Endothelial cell of umbilical vein (primary cell): ENCODE measurements at regions not wholly inside any gene's neighbourhood (a gene's known extent, or its start where the extent isn't known, plus 50 kb on each side); places are given as distances from the start of the nearest gene placed in this dataset.

Experiments
- BruUV-seq: library from RNA; stranded (reverse); fragments of 400-500 nt; replicated peaks from 2 replicates; lab custom pipeline; 2021; lab: Mats Ljungman, UMichigan
- CTCF ChIA-PET: fragments of 300-600, 350-600 bp; sonication (Branson Sonifier 250); formaldehyde crosslinking; loops from one replicate; lab custom pipeline; 2021; ENCODE audit warnings: antibody characterized with exemption, inconsistent platforms; lab: Charles Lee
- POLR2A ChIA-PET: fragments of 300-600, 350-600 bp; sonication (Branson Sonifier 250); formaldehyde crosslinking; loops from one replicate; lab custom pipeline; 2021; ENCODE audit warnings: antibody characterized with exemption, inconsistent platforms; lab: Charles Lee
- DNase-seq: peaks from one replicate; pipeline ENCODE4 v3.0.0-alpha.2; 2011; ENCODE audit warnings: low read depth, low spot score
- FAIRE-seq: peaks from 2 replicates; lab custom pipeline; 2011; peaks lifted over from hg19 to GRCh38; lab: Jason Lieb, UNC
- H2AFZ ChIP-seq: 2 replicates; pipeline ENCODE4 v1.6.0; 2012; ENCODE audit warnings: low read depth, low read length, control low read depth, inconsistent platforms
- H3K27ac ChIP-seq: 2 replicates; pipeline ENCODE4 v1.5.1; 2011; ENCODE audit warnings: low read depth, mild to moderate bottlenecking, control low read depth, low read length, moderate library complexity; ENCODE audit not compliant: insufficient read depth
- H3K27me3 ChIP-seq, 2 experiments: 2 replicates each; pipeline versions ENCODE4 v1.6.0 to v1.6.1; 2011; ENCODE audit warnings: low read length in 2 of 2, mixed read lengths in 1 of 2; ENCODE audit not compliant: control insufficient read depth in 2 of 2, insufficient read depth in 2 of 2
- H3K36me3 ChIP-seq, 2 experiments: 2 replicates in 1 of 2; 3 replicates in 1 of 2; pipeline ENCODE4 v1.5.1; 2011; ENCODE audit warnings: low read length in 2 of 2, mild to moderate bottlenecking in 1 of 2, moderate library complexity in 1 of 2; ENCODE audit not compliant: control insufficient read depth in 2 of 2, insufficient read depth in 2 of 2; ENCODE audit errors: extremely low read depth in 1 of 2
- H3K4me1 ChIP-seq: 3 replicates; pipeline ENCODE4 v1.5.1; 2011; ENCODE audit warnings: mild to moderate bottlenecking, low read length; ENCODE audit not compliant: control insufficient read depth, insufficient read depth; ENCODE audit errors: extremely low read depth
- H3K4me2 ChIP-seq: 2 replicates; pipeline ENCODE4 v1.6.1; 2011; ENCODE audit warnings: low read length, control low read depth, mixed read lengths; ENCODE audit not compliant: insufficient read depth
- H3K4me3 ChIP-seq, 3 experiments: fragments of 200-600 bp in 1 of 3; sonication (generic), shearing (Covaris generic) in 1 of 3; replicated peaks in 1 of 3; 2 replicates each; pipeline ENCODE4 v1.5.1; 2011 to 2016; ENCODE audit warnings: control low read depth in 3 of 3, low read length in 3 of 3, mild to moderate bottlenecking in 2 of 3, inconsistent platforms in 1 of 3, low read depth in 1 of 3, moderate library complexity in 1 of 3; ENCODE audit not compliant: insufficient read depth in 1 of 3
- H3K79me2 ChIP-seq: 2 replicates; pipeline ENCODE4 v1.6.0; 2012; ENCODE audit warnings: low read length, inconsistent platforms; ENCODE audit not compliant: control insufficient read depth, insufficient read depth
- H3K9ac ChIP-seq: replicated peaks from 2 replicates; pipeline ENCODE3; 2011; ENCODE audit warnings: low read length, control low read depth; ENCODE audit not compliant: insufficient read depth; ENCODE audit errors: extremely low read depth
- H3K9me1 ChIP-seq: replicated peaks from 3 replicates; pipeline ENCODE4 v1.6.0; 2011; ENCODE audit warnings: mild to moderate bottlenecking, low read length; ENCODE audit not compliant: control insufficient read depth, insufficient read depth; ENCODE audit errors: extremely low read depth
- H3K9me3 ChIP-seq: replicated peaks from 2 replicates; pipeline ENCODE4 v1.5.1; 2012; ENCODE audit warnings: low read length, inconsistent platforms; ENCODE audit not compliant: control insufficient read depth, insufficient read depth
- H4K20me1 ChIP-seq: replicated peaks from 2 replicates; pipeline ENCODE3; 2011; ENCODE audit warnings: mild to moderate bottlenecking, low read length; ENCODE audit not compliant: control insufficient read depth, insufficient read depth; ENCODE audit errors: extremely low read depth
- EZH2 ChIP-seq: IDR thresholded peaks from 2 replicates; pipeline ENCODE4 v1.6.1; 2012; ENCODE audit warnings: borderline replicate concordance, low read depth, mild to moderate bottlenecking, moderate library complexity, low read length, inconsistent platforms; ENCODE audit not compliant: severe bottlenecking
- FOS ChIP-seq: IDR thresholded peaks from 2 replicates; pipeline ENCODE4 v1.6.1; 2011; ENCODE audit warnings: mild to moderate bottlenecking, low read length, moderate library complexity, borderline replicate concordance; ENCODE audit not compliant: insufficient read depth
- GATA2 ChIP-seq: IDR thresholded peaks from 2 replicates; pipeline ENCODE4 v1.7.0; 2011; ENCODE audit warnings: low read depth, mild to moderate bottlenecking, moderate library complexity, mixed read lengths, low read length; ENCODE audit not compliant: insufficient read length, insufficient read depth
- JUN ChIP-seq: IDR thresholded peaks from 2 replicates; pipeline ENCODE4 v1.6.1; 2011; ENCODE audit warnings: borderline replicate concordance, low read depth; ENCODE audit not compliant: insufficient read length, insufficient read depth
- MYC ChIP-seq: IDR thresholded peaks from one replicate; pipeline ENCODE4 v1.6.1; 2011; ENCODE audit warnings: mild to moderate bottlenecking, low read depth, low read length
- POLR2A ChIP-seq: IDR thresholded peaks from 2 replicates; pipeline ENCODE4 v1.6.1; 2012; ENCODE audit warnings: low read depth, mild to moderate bottlenecking, control low read depth, low read length
- POLR2AphosphoS5 ChIP-seq: IDR thresholded peaks from 2 replicates; pipeline ENCODE4 v1.6.1; 2012; ENCODE audit warnings: low read depth, mild to moderate bottlenecking, control low read depth, low read length, moderate library complexity; ENCODE audit not compliant: insufficient read depth
- dilution Hi-C: fragments of 300-500 bp; cut with MboI; formaldehyde crosslinking; loops from one replicate; pipeline ENCODE4 v1.15.0; 2019; ENCODE audit warnings: low sequenced_read_pairs; ENCODE audit not compliant: extremely low pct_ligation_motif_present
- intact Hi-C: fragments of 100-400 bp; cut with micrococcal nuclease; formaldehyde crosslinking; loops from one replicate; pipeline ENCODE4 v1.10.0; 2022
- TF ChIP-seq, protein P1 (sequence below): IDR thresholded peaks from 2 replicates; pipeline ENCODE4 v1.6.1; 2011; ENCODE audit not compliant: insufficient read depth, insufficient read length
- TF ChIP-seq, protein P2 (sequence below), 2 donors: IDR thresholded peaks; 1 replicate in 1 of 2; 2 replicates in 1 of 2; pipeline ENCODE4 v1.5.1; 2011; ENCODE audit warnings: low read length in 2 of 2, mild to moderate bottlenecking in 2 of 2, moderate library complexity in 2 of 2, control low read depth in 1 of 2, inconsistent platforms in 1 of 2, low read depth in 1 of 2; ENCODE audit not compliant: insufficient read depth in 1 of 2; ENCODE audit errors: extremely low read depth in 1 of 2

DNA sequence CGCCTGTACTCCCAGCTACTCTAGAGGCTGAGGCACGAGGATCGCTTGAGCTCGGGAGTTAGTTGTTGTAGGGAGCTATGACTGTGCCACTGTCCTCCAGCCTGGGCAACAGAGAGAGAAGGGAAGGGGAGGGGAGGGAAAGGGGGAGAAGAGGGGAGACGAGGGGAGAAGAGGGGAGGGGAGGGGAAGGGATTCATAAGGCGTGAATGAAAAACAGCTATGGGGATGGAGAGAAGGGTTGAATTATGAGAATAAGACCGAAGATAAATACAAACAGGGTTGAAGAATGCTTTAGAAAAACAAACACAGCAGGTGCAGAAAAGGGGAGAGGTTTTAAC lies 106.0 kb downstream of the TRIM27 start:
- H3K9me1 ChIP-seq = no peaks in the 10 kb centered on the region
- DNase-seq (no peak), FAIRE-seq (no peak)
- no peak overlapping the region for H3K4me3 ChIP-seq
- no peaks in the 10 kb centered on the region for H3K4me1 ChIP-seq
- H3K36me3 ChIP-seq = no peaks in the 10 kb centered on the region
- BruUV-seq = no TSS peak
- TF ChIP-seq JUN (no peak), POLR2AphosphoS5 (no peak), POLR2A (no peak), MYC (no peak), GATA2 (no peak), EZH2 (no peak), FOS (no peak)
- TF ChIP-seq, protein P1, sequence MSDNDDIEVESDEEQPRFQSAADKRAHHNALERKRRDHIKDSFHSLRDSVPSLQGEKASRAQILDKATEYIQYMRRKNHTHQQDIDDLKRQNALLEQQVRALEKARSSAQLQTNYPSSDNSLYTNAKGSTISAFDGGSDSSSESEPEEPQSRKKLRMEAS = no peak
- TF ChIP-seq, protein P2, sequence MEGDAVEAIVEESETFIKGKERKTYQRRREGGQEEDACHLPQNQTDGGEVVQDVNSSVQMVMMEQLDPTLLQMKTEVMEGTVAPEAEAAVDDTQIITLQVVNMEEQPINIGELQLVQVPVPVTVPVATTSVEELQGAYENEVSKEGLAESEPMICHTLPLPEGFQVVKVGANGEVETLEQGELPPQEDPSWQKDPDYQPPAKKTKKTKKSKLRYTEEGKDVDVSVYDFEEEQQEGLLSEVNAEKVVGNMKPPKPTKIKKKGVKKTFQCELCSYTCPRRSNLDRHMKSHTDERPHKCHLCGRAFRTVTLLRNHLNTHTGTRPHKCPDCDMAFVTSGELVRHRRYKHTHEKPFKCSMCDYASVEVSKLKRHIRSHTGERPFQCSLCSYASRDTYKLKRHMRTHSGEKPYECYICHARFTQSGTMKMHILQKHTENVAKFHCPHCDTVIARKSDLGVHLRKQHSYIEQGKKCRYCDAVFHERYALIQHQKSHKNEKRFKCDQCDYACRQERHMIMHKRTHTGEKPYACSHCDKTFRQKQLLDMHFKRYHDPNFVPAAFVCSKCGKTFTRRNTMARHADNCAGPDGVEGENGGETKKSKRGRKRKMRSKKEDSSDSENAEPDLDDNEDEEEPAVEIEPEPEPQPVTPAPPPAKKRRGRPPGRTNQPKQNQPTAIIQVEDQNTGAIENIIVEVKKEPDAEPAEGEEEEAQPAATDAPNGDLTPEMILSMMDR (IDR thresholded peaks at IDR 0.05; ENCODE audit: extremely low read depth in 1 of 2, insufficient read depth in 1 of 2, low read depth in 1 of 2, low read length in 2 of 2) = no peak
- H3K4me2 ChIP-seq = peak overlapping the region; percentile 65
- H3K9ac ChIP-seq = no peak overlapping the region
- CTCF ChIA-PET = interaction anchor here (1.5 kb wide), 1 partner anchor 19 kb away, joined by 9 read pairs; no protein-coding TSS in a partner anchor
- dilution Hi-C loops (no loop called here), intact Hi-C loops (loop anchor here (2.0 kb wide), 2 partner anchors 21 to 45 kb away; no protein-coding TSS in a partner anchor)
- H3K79me2 ChIP-seq = no peaks in the 10 kb centered on the region
- H3K27me3 ChIP-seq = peaks cover 51% of the 10 kb centered on the region in 2 experiments
- H3K9me3 ChIP-seq = no peaks in the 10 kb centered on the region
- POLR2A ChIA-PET = no interaction called here
- no peak overlapping the region for H3K27ac ChIP-seq
- no peak overlapping the region for H2AFZ ChIP-seq
- no peaks in the 10 kb centered on the region for H4K20me1 ChIP-seq
